HCT116 (cell line): ENCODE measurements at regions not wholly inside any gene's neighbourhood (a gene's known extent, or its start where the extent isn't known, plus 50 kb on each side); places are given as distances from the start of the nearest gene placed in this dataset.

Source experiments
- CTCF ChIP-seq, 3 experiments: fragments of 200-600 bp in 1 of 3; sonication (generic) in 1 of 3; IDR thresholded peaks in 2 of 3; conservative IDR thresholded peaks in 1 of 3; 2 replicates each; pipeline ENCODE4 v1.5.1; 2012 to 2017; ENCODE audit warnings: low read depth in 2 of 3, low read length in 2 of 3, antibody characterized with exemption in 1 of 3, borderline replicate concordance in 1 of 3, control low read depth in 1 of 3, mild to moderate bottlenecking in 1 of 3, mixed read lengths in 1 of 3, mixed run types in 1 of 3, moderate library complexity in 1 of 3; ENCODE audit not compliant: insufficient read depth in 1 of 3
- EZH2 ChIP-seq: fragments of 200-600 bp; sonication (generic); IDR thresholded peaks from 2 replicates; pipeline ENCODE4 v1.6.1; 2017; ENCODE audit warnings: antibody characterized with exemption, mixed run types
- EZH2phosphoT487 ChIP-seq: fragments of 200-600 bp; IDR thresholded peaks from 2 replicates; pipeline ENCODE4 v1.6.1; 2018; ENCODE audit warnings: antibody characterized with exemption, borderline replicate concordance
- MAX ChIP-seq: IDR thresholded peaks from 2 replicates; pipeline ENCODE4 v1.6.1; 2012
- POLR2AphosphoS5 ChIP-seq: IDR thresholded peaks from 2 replicates; pipeline ENCODE4 v1.6.1; 2011; ENCODE audit warnings: mild to moderate bottlenecking, low read depth, low read length, moderate library complexity
- RAD21 ChIP-seq: IDR thresholded peaks from 2 replicates; pipeline ENCODE4 v1.6.1; 2012; ENCODE audit warnings: low read depth, mild to moderate bottlenecking
- SP1 ChIP-seq: IDR thresholded peaks from 2 replicates; pipeline ENCODE4 v1.6.1; 2012; ENCODE audit warnings: low read depth
- SRF ChIP-seq: IDR thresholded peaks from 2 replicates; pipeline ENCODE4 v1.6.1; 2012; ENCODE audit warnings: low read depth
- YY1 ChIP-seq: IDR thresholded peaks from 2 replicates; pipeline ENCODE4 v1.6.1; 2011; ENCODE audit warnings: low read length, low read depth, moderate library complexity, mild to moderate bottlenecking; ENCODE audit not compliant: insufficient replicate concordance; ENCODE audit errors: extremely low read depth

- TF ChIP-seq SP1 (no peak), YY1 (no peak), EZH2phosphoT487 (no peak), EZH2 (no peak), SRF (no peak), POLR2AphosphoS5 (no peak), CTCF (IDR thresholded peaks at IDR 0.05 in 2 of 3, conservative IDR thresholded peaks at IDR 0.05 in 1 of 3; ENCODE audit: borderline replicate concordance in 1 of 3, insufficient read depth in 1 of 3, low read depth in 2 of 3, low read length in 2 of 3) (no peak), MAX (no peak), RAD21 (no peak)
These were observed 258.4 kb downstream of the HLX start for GRCh38 chr1:221137666-221138065.
